GM23248 (cell line): ENCODE measurements at regions not wholly inside any gene's neighbourhood (a gene's known extent, or its start where the extent isn't known, plus 50 kb on each side); places are given as distances from the start of the nearest gene placed in this dataset.

ENCODE experiments used
- EZH2 ChIP-seq: fragments of 200-600 bp; sonication (generic); IDR thresholded peaks from 2 replicates; pipeline ENCODE4 v1.6.1; 2018; ENCODE audit warnings: antibody characterized with exemption, mild to moderate bottlenecking; ENCODE audit not compliant: insufficient read depth, poor library complexity, severe bottlenecking
- EZH2phosphoT487 ChIP-seq: fragments of 200-600 bp; sonication (generic); IDR thresholded peaks from 2 replicates; pipeline ENCODE4 v1.6.1; 2018; ENCODE audit warnings: antibody characterized with exemption, moderate library complexity, mild to moderate bottlenecking, low read depth; ENCODE audit not compliant: insufficient read depth

DNA sequence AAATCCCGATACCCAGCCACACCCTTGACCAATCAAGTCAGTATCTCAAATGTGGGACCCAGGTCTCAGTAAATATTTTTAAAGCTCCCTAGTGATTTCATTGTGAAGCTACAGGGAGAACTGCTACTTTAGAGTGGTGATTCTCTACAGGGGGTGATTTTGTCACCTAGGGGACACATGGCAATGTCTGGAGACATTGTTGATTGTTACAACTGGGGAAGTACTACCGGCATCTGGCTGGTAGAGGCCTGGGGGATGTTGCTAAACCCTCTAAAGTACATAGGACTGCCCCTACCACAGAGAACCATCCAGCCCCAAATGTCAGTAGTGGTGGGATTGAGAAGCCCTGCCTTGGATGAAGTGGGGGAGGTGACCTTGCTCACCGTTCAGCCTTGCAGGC, 152.9 kb downstream of the RPS24 start:
- TF ChIP-seq EZH2 (no peak), EZH2phosphoT487 (no peak)
